HCT116 (cell line): ENCODE measurements at regions not wholly inside any gene's neighbourhood (a gene's known extent, or its start where the extent isn't known, plus 50 kb on each side); places are given as distances from the start of the nearest gene placed in this dataset.
A peak's percentile ranks its signal among the peaks of the same experiment; 100 is the strongest.

Experiments used
- ATAC-seq: fragments of 200-7000 bp; cut with Tn5 transposase; 2 replicates; pipeline ENCODE4 v1.9.1; 2020; ENCODE audit warnings: mild to moderate bottlenecking, moderate library complexity
- BruUV-seq: library from RNA; stranded (reverse); fragments of 400-500 nt; replicated peaks from 2 replicates; lab custom pipeline; 2021; lab: Mats Ljungman, UMichigan
- CTCF ChIA-PET: fragments of 300-600 bp; sonication (Branson Sonifier 250); formaldehyde crosslinking; loops from one replicate; lab custom pipeline; 2021; ENCODE audit warnings: antibody characterized with exemption; lab: Charles Lee
- POLR2A ChIA-PET: fragments of 300-600, 350-600 bp; sonication (Branson Sonifier 250); formaldehyde crosslinking; loops from one replicate; lab custom pipeline; 2021; ENCODE audit warnings: antibody characterized with exemption; lab: Charles Lee
- RAD21 ChIA-PET, 2 experiments: fragments of 300-600 bp; sonication (Branson Sonifier 250); formaldehyde crosslinking; loops; one replicate each; lab custom pipeline; 2023; ENCODE audit warnings: low total read pairs in 2 of 2; ENCODE audit not compliant: uncharacterized antibody in 2 of 2, unreplicated experiment in 2 of 2, low non-redundant PET in 1 of 2; lab: Charles Lee
- DNase-seq: peaks from one replicate; pipeline ENCODE4 v3.0.0-alpha.2; 2010; ENCODE audit warnings: low read depth, low spot score
- H2AFZ ChIP-seq: fragments of 200-600 bp; shearing (Covaris generic), sonication (generic); 2 replicates; pipeline ENCODE4 v1.6.1; 2017; ENCODE audit warnings: low read depth, mixed run types, mixed read lengths, antibody characterized with exemption, low read length; ENCODE audit not compliant: poor library complexity, severe bottlenecking
- H3K27ac ChIP-seq: 2 replicates; pipeline ENCODE4 v1.5.1; 2012; ENCODE audit warnings: low read depth, low read length
- H3K27me3 ChIP-seq: fragments of 200-600 bp; sonication (generic); 2 replicates; pipeline ENCODE4 v1.6.1; 2016; ENCODE audit warnings: mixed run types, low read length, mixed read lengths; ENCODE audit not compliant: insufficient read depth
- H3K36me3 ChIP-seq, 2 experiments: fragments of 200-500 bp in 1 of 2; fragments of 200-600 bp in 1 of 2; sonication (Bioruptor generic) in 1 of 2; sonication (generic) in 1 of 2; 2 replicates each; pipeline versions ENCODE4 v1.5.1 to v1.6.1; 2014 to 2016; ENCODE audit warnings: low read length in 2 of 2, inconsistent platforms in 1 of 2, mixed read lengths in 1 of 2, mixed run types in 1 of 2; ENCODE audit not compliant: insufficient read depth in 2 of 2, control insufficient read depth in 1 of 2
- H3K4me1 ChIP-seq, 2 experiments: fragments of 200-600 bp in 1 of 2; sonication (generic) in 1 of 2; 2 replicates each; pipeline versions ENCODE4 v1.5.1 to v1.6.1; 2012 to 2017; ENCODE audit warnings: low read length in 2 of 2, inconsistent platforms in 1 of 2, mild to moderate bottlenecking in 1 of 2, mixed read lengths in 1 of 2, mixed run types in 1 of 2, moderate library complexity in 1 of 2; ENCODE audit not compliant: insufficient read depth in 2 of 2, control insufficient read depth in 1 of 2
- H3K4me2 ChIP-seq: fragments of 200-600 bp; sonication (generic); 2 replicates; pipeline ENCODE4 v1.6.1; 2017; ENCODE audit warnings: mixed run types, low read length, mixed read lengths
- H3K4me3 ChIP-seq, 2 experiments: fragments of 200-600 bp in 1 of 2; sonication (generic) in 1 of 2; replicated peaks in 1 of 2; 2 replicates each; pipeline ENCODE4 v1.5.1; 2011 to 2016; ENCODE audit warnings: low read length in 2 of 2, control low read depth in 1 of 2, low read depth in 1 of 2, mild to moderate bottlenecking in 1 of 2, mixed read lengths in 1 of 2, mixed run types in 1 of 2
- H3K79me2 ChIP-seq: fragments of 200-600 bp; sonication (generic); 2 replicates; pipeline ENCODE4 v1.6.1; 2017; ENCODE audit warnings: mild to moderate bottlenecking, mixed run types, low read length, moderate library complexity, mixed read lengths; ENCODE audit not compliant: insufficient read depth
- H3K9ac ChIP-seq: fragments of 200-600 bp; sonication (generic); 2 replicates; pipeline ENCODE4 v1.6.1; 2016; ENCODE audit warnings: low read length, mixed read lengths
- H3K9me2 ChIP-seq: fragments of 200-600 bp; sonication (generic), shearing (Covaris generic); 2 replicates; pipeline ENCODE4 v1.6.1; 2017; ENCODE audit warnings: mixed run types, mild to moderate bottlenecking, moderate library complexity; ENCODE audit not compliant: insufficient read depth
- H3K9me3 ChIP-seq, 2 experiments: fragments of 200-500 bp in 1 of 2; fragments of 200-600 bp in 1 of 2; sonication (Bioruptor generic) in 1 of 2; sonication (generic) in 1 of 2; 2 replicates each; pipeline ENCODE4 v1.6.1; 2014 to 2017; ENCODE audit warnings: low read length in 2 of 2, mixed read lengths in 2 of 2, inconsistent platforms in 1 of 2, low read depth in 1 of 2, mild to moderate bottlenecking in 1 of 2, mixed run types in 1 of 2, moderate library complexity in 1 of 2; ENCODE audit not compliant: control insufficient read depth in 1 of 2, insufficient read depth in 1 of 2
- H4K20me1 ChIP-seq: fragments of 200-600 bp; sonication (generic), shearing (Covaris generic); 2 replicates; pipeline ENCODE4 v1.6.1; 2017; ENCODE audit warnings: mixed run types, mild to moderate bottlenecking, moderate library complexity; ENCODE audit not compliant: insufficient read depth
- ATF3 ChIP-seq: IDR thresholded peaks from 2 replicates; pipeline ENCODE4 v1.6.1; 2012
- CTCF ChIP-seq, 3 experiments: fragments of 200-600 bp in 1 of 3; sonication (generic) in 1 of 3; IDR thresholded peaks in 2 of 3; conservative IDR thresholded peaks in 1 of 3; 2 replicates each; pipeline ENCODE4 v1.5.1; 2012 to 2017; ENCODE audit warnings: low read depth in 2 of 3, low read length in 2 of 3, antibody characterized with exemption in 1 of 3, borderline replicate concordance in 1 of 3, control low read depth in 1 of 3, mild to moderate bottlenecking in 1 of 3, mixed read lengths in 1 of 3, mixed run types in 1 of 3, moderate library complexity in 1 of 3; ENCODE audit not compliant: insufficient read depth in 1 of 3
- EZH2 ChIP-seq: fragments of 200-600 bp; sonication (generic); IDR thresholded peaks from 2 replicates; pipeline ENCODE4 v1.6.1; 2017; ENCODE audit warnings: antibody characterized with exemption, mixed run types
- MAX ChIP-seq: IDR thresholded peaks from 2 replicates; pipeline ENCODE4 v1.6.1; 2012
- RAD21 ChIP-seq: IDR thresholded peaks from 2 replicates; pipeline ENCODE4 v1.6.1; 2012; ENCODE audit warnings: low read depth, mild to moderate bottlenecking
- YY1 ChIP-seq: IDR thresholded peaks from 2 replicates; pipeline ENCODE4 v1.6.1; 2011; ENCODE audit warnings: low read length, low read depth, moderate library complexity, mild to moderate bottlenecking; ENCODE audit not compliant: insufficient replicate concordance; ENCODE audit errors: extremely low read depth
- ZBTB33 ChIP-seq: IDR thresholded peaks from 2 replicates; pipeline ENCODE4 v1.6.1; 2011; ENCODE audit warnings: mild to moderate bottlenecking, low read length, moderate library complexity; ENCODE audit not compliant: insufficient replicate concordance; ENCODE audit errors: extremely low read depth
- ZNF274 ChIP-seq: fragments of 200-500 bp; sonication (Bioruptor generic); IDR thresholded peaks from 2 replicates; pipeline ENCODE4 v1.6.1; 2014; ENCODE audit warnings: mild to moderate bottlenecking, low read depth, low read length, inconsistent platforms
- intact Hi-C: fragments of 100-400 bp; cut with micrococcal nuclease; formaldehyde crosslinking; loops from 2 replicates; pipeline ENCODE4 v1.10.0; 2022

GRCh38 chr6:169997187-169997929 is 245.9 kb downstream of the ERMARD start:
- Histone ChIP-seq H3K27ac (no peak overlapping the region), H3K9me3 (no peaks in the 10 kb centered on the region; a peak in 1 of 4 replicates), H3K79me2 (no peaks in the 10 kb centered on the region), H3K9ac (no peak overlapping the region), H3K4me3 (no peak overlapping the region), H2AFZ (no peak overlapping the region), H3K9me2 (no peaks in the 10 kb centered on the region), H3K4me1 (no peaks in the 10 kb centered on the region), H3K27me3 (no peaks in the 10 kb centered on the region), H3K4me2 (no peak overlapping the region), H4K20me1 (no peaks in the 10 kb centered on the region), H3K36me3 (no peaks in the 10 kb centered on the region)
- TF ChIP-seq EZH2 = no peak
- DNase-seq = no peak
- ChIA-PET CTCF (no interaction called here), RAD21 (no interaction called here), POLR2A (no interaction called here)
- no TSS peak for BruUV-seq
- intact Hi-C loops = no loop called here
- ATAC-seq = no peak

GRCh38 chr6:169996378-169997051 is 245.1 kb downstream of the ERMARD start:
- Histone ChIP-seq H3K27me3 (no peaks in the 10 kb centered on the region), H3K79me2 (no peaks in the 10 kb centered on the region), H3K27ac (no peak overlapping the region), H4K20me1 (no peaks in the 10 kb centered on the region), H3K9ac (no peak overlapping the region), H3K4me1 (no peaks in the 10 kb centered on the region), H2AFZ (no peak overlapping the region), H3K4me2 (no peak overlapping the region), H3K9me2 (no peaks in the 10 kb centered on the region), H3K4me3 (no peak overlapping the region), H3K9me3 (no peaks in the 10 kb centered on the region), H3K36me3 (no peaks in the 10 kb centered on the region)
- BruUV-seq = no TSS peak
- ChIA-PET POLR2A (no interaction called here), RAD21 (no interaction called here), CTCF (no interaction called here)
- intact Hi-C loops = no loop called here
- DNase-seq = peak; percentile 0
- ATAC-seq = no peak
- no peak for TF ChIP-seq ZBTB33
- no peak for TF ChIP-seq YY1
- TF ChIP-seq ATF3 = no peak
- no peak for TF ChIP-seq MAX
- TF ChIP-seq ZNF274 = no peak
- TF ChIP-seq RAD21 = no peak
- no peak for TF ChIP-seq CTCF (IDR thresholded peaks at IDR 0.05 in 2 of 3, conservative IDR thresholded peaks at IDR 0.05 in 1 of 3; ENCODE audit: borderline replicate concordance in 1 of 3, insufficient read depth in 1 of 3, low read depth in 2 of 3, low read length in 2 of 3)
